GM12864 (cell line): ENCODE measurements at regions not wholly inside any gene's neighbourhood (a gene's known extent, or its start where the extent isn't known, plus 50 kb on each side); places are given as distances from the start of the nearest gene placed in this dataset.

Source experiments
- DNase-seq: peaks from one replicate; pipeline ENCODE4 v3.0.0-alpha.2; 2011; ENCODE audit warnings: low read depth
- H3K4me3 ChIP-seq: 2 replicates; pipeline ENCODE4 v1.5.1; 2011; ENCODE audit warnings: mild to moderate bottlenecking, low read depth, low read length, control low read depth
- CTCF ChIP-seq: IDR thresholded peaks from 2 replicates; pipeline ENCODE4 v1.5.1; 2011; ENCODE audit warnings: low read depth, mild to moderate bottlenecking, moderate library complexity, low read length, control low read depth, inconsistent platforms; ENCODE audit errors: missing control alignments

DNA sequence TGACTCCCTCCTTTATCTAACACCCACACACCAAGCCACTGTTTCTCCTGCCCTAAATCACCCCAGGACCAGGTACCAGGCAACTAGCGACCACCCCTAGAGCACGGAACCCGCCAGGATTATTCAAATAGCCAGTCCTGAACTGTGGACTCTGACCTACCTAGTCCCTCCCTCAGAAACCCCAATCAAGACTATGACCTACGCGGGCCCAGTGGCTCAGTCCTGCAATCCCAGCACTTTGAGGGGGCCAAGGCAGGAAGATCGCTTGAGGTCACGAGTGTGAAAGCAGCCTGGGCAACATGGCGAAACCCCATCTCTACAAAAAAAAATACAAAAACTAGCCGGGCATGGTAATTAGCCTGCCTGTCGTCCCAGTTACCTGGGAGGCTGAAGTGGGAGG, 232.8 kb upstream of the FOXK1 start:
- DNase-seq, result no peak
- TF ChIP-seq CTCF, result no peak
- no peak overlapping the region for H3K4me3 ChIP-seq

DNA sequence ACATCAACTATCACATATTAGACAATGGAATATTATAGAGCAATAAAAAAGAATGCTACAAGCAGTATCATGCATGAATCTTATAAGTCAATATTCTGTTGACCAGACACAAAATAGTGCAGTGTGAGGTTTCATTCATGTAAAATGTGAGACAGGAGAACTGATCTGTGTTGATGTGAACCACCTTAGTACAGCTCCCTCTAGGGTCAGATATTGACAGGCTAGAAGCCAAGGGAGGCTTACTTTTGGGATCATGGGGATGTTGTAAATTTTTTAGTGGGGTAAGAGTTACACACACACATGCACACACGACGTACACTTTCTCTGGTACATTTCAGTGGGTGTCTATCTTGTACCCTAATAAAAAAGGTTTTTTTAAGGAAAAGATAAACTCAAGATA, 231.6 kb upstream of the FOXK1 start:
- DNase-seq, result no peak
- no peak overlapping the region for H3K4me3 ChIP-seq
- TF ChIP-seq CTCF, result no peak

- DNase-seq, result no peak
- TF ChIP-seq CTCF, result no peak
- H3K4me3 ChIP-seq, result no peak overlapping the region
Observed at GRCh38 chr7:4460597-4460996, 221.5 kb upstream of the FOXK1 start.

DNA sequence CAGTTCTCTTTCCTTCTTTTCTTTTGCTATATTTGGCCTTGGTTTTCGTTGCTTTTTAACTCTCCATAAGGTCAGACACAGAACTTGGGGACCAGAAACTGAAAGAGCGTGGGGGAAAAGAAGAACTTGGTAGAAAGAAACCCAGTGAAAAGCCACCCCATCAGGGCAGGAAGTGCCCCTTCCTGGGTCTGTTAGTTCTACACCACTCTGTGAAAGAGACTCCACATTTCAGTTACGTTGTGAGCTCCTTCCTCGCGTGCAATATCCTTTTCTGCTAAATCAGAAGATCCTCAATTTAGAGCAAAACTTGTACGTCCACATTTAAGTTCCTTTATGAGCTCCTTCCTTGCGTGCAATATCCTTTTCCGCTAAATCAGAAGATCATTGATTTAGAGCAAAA, 220.6 kb upstream of the FOXK1 start:
- no peak for DNase-seq
- TF ChIP-seq CTCF, result no peak
- no peak overlapping the region for H3K4me3 ChIP-seq

- no peak for TF ChIP-seq CTCF
- no peak for DNase-seq
- no peak overlapping the region for H3K4me3 ChIP-seq
Observed at GRCh38 chr7:4468320-4469102, 213.6 kb upstream of the FOXK1 start.

DNA sequence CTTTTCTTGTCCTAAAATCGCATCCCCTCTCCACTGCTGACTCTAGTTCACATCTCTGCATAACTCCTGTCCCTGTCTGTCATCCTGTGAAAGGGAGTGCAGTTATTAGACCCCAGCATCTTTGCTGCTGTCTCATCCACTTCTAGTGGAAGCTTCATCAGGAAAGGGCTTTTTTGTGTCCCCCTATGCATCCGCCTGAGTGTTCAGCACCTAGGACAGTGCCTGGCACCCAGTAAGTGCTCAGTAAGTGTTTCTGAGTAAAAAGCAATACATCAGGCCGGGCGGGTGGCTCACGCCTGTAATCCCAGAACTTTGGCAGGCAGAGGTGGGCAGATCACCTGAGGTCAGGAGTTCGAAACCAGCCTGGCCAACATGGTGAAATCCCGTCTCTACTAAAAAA, 211.8 kb upstream of the FOXK1 start:
- H3K4me3 ChIP-seq, result no peak overlapping the region
- DNase-seq, result no peak
- TF ChIP-seq CTCF, result no peak

GRCh38 chr7:4472728-4473127, 209.4 kb upstream of the FOXK1 start:
- no peak for DNase-seq
- no peak overlapping the region for H3K4me3 ChIP-seq
- no peak for TF ChIP-seq CTCF
